Gastroesophageal sphincter (tissue), 4 donors: ENCODE measurements at regions not wholly inside any gene's neighbourhood (a gene's known extent, or its start where the extent isn't known, plus 50 kb on each side); places are given as distances from the start of the nearest gene placed in this dataset.

Experiments used
- ATAC-seq: fragments of 150-250 bp; one replicate; pipeline ENCODE4 v1.9.1; 2016; ENCODE audit warnings: mild to moderate bottlenecking, moderate library complexity
- H3K27ac ChIP-seq, 4 donors: fragments of 200-600 bp; sonication (generic) in 3 of 4; 1 replicate in 3 of 4; 2 replicates in 1 of 4; pipeline ENCODE4 v1.5.1; 2016 to 2019
- H3K27me3 ChIP-seq: fragments of 200-600 bp; sonication (generic); one replicate; pipeline ENCODE4 v1.5.1; 2019
- H3K36me3 ChIP-seq, 2 donors: fragments of 200-600 bp; sonication (generic); one replicate each; pipeline ENCODE4 v1.5.1; 2019; ENCODE audit warnings: control low read depth in 1 of 2
- H3K4me1 ChIP-seq, 3 donors: fragments of 200-600 bp; sonication (generic); 1 replicate in 2 of 3; 2 replicates in 1 of 3; pipeline ENCODE4 v1.5.1; 2016 to 2019; ENCODE audit warnings: control low read depth in 2 of 3
- H3K4me3 ChIP-seq, 2 donors: fragments of 200-600 bp; sonication (generic); one replicate each; pipeline ENCODE4 v1.5.1; 2019; ENCODE audit warnings: mild to moderate bottlenecking in 1 of 2, moderate library complexity in 1 of 2
- H3K9me3 ChIP-seq, 3 donors: fragments of 200-600 bp; sonication (generic); one replicate each; pipeline ENCODE4 v1.5.1; 2017 to 2019; ENCODE audit warnings: control low read depth in 2 of 3
- CTCF ChIP-seq, 4 experiments: fragments of 200-600 bp in 2 of 4; fragments of 450-650 bp in 2 of 4; sonication (generic) in 1 of 4; IDR thresholded peaks; one replicate each; pipeline ENCODE4 v1.5.1; 2017 to 2019; ENCODE audit warnings: antibody characterized with exemption in 4 of 4, mild to moderate bottlenecking in 2 of 4, moderate library complexity in 2 of 4
- EP300 ChIP-seq: sonication (generic); formaldehyde crosslinking; IDR thresholded peaks from one replicate; pipeline ENCODE4 v1.6.1; 2017; ENCODE audit warnings: antibody characterized with exemption, mild to moderate bottlenecking
- POLR2A ChIP-seq, 2 donors: fragments of 450-650 bp; IDR thresholded peaks; one replicate each; pipeline ENCODE4 v1.6.1; 2017; ENCODE audit warnings: antibody characterized with exemption in 2 of 2, mild to moderate bottlenecking in 2 of 2, moderate library complexity in 1 of 2
- POLR2AphosphoS5 ChIP-seq: sonication (generic); formaldehyde crosslinking; IDR thresholded peaks from one replicate; pipeline ENCODE4 v1.6.1; 2017; ENCODE audit warnings: antibody characterized with exemption
- WGBS, 2 donors: methylation state at CpG; one replicate each; pipeline ENCODE4 v1.1.5; 2018; ENCODE audit warnings: low coverage in 1 of 2; 5-methylcytosine and 5-hydroxymethylcytosine counted together

DNA sequence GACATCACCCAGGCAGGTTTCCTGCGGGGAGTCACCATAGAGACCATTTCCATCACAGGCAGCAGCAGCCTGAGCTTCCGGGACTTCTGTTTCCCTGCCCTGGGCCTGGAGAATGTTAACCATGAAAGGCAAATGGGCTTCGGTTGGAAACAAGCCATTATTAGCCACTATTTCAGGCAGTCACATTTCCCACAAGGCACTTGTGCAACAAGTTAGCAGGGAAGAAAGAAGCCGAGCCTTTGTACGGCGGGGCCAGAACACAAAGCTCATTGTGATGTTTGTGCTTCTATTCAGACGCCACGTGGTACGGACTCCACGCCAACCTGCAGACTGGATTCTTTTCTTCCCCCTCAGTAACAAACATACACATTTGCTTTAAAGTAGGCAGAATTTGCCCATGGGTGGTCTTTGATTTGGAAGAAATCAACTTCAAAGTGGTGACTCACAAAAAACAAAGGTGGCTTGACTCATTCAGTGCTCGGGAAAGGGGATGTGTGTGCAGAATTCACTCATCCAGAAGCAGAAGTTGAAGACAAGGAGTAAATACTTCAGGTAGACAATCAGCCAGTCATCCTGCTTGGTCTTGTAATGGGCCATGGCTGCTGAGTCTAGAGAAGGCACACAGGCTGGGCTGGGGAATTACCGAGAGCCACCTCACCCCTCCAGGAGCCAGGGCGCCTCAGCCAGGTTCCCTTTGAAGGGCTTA lies 154.2 kb upstream of the PRMT8 start:
- Histone ChIP-seq H3K27ac (no peak overlapping the region), H3K4me1 (peaks cover 0 to 4% (median 0%) of the 10 kb centered on the region in 3 donors), H3K4me3 (no peak overlapping the region), H3K27me3 (peaks cover 13% of the 10 kb centered on the region), H3K9me3 (no peaks in the 10 kb centered on the region), H3K36me3 (no peaks in the 10 kb centered on the region)
- WGBS, 2 donors = 31 to 49% methylated on average over 8 of the region's 13 CpGs
- TF ChIP-seq EP300 (no peak), POLR2AphosphoS5 (peak; percentile 31)
- ATAC-seq = peak; percentile 67

DNA sequence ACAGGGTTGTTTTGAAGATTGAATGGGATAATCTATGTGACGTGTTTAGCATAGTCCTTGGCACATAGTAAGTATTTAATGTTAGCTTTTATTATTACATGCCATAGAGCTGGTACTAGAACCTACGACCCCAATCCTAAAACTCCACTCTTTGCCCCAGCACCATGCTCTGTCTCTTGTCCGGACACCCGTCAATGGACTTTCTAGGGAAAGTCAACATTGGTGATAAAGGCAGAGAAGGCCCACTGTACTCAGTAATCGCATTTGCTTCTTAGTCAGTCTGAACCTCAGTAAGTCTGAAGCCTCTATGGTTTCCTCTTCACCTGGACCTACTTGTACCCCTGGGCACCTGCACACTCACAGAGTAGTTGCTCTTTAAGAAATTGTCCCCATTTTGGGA lies 153.1 kb upstream of the PRMT8 start:
- Histone ChIP-seq H3K4me1 (peaks cover 0 to 10% (median 0%) of the 10 kb centered on the region in 3 donors), H3K9me3 (no peaks in the 10 kb centered on the region), H3K36me3 (no peaks in the 10 kb centered on the region), H3K4me3 (no peak overlapping the region), H3K27ac (no peak overlapping the region), H3K27me3 (peaks cover 25% of the 10 kb centered on the region)
- WGBS, 2 donors = 76 to 98% methylated on average over 5 of the region's 5 CpGs
- no peak for TF ChIP-seq POLR2AphosphoS5
- TF ChIP-seq EP300 = no peak
- no peak for TF ChIP-seq POLR2A (IDR thresholded peaks at IDR 0.05)
- TF ChIP-seq CTCF (IDR thresholded peaks at IDR 0.05) = no peak
- no peak for ATAC-seq

DNA sequence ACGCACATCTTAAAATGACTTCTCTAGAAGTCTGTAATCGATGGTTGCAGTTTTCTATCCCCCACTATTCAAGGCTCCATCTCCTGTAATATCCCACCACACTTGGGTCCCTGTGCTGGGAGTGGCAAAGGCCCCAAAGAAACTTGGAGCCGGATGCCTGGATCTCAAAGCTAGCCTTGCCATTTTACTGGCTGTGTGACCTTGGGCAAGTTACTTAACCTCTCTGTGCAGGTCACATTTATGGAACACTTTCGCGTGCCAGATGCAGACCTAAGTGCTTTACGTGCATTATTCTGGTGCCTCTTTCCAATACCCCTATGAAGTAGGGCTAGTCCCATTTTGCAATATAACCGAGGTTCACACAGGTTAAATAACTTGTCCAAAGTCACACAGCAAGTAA lies 151.8 kb upstream of the PRMT8 start:
- Histone ChIP-seq H3K27ac (no peak overlapping the region), H3K36me3 (no peaks in the 10 kb centered on the region), H3K4me1 (peaks cover 0 to 10% (median 0%) of the 10 kb centered on the region in 3 donors), H3K9me3 (no peaks in the 10 kb centered on the region), H3K4me3 (no peak overlapping the region), H3K27me3 (peaks cover 34% of the 10 kb centered on the region)
- no peak for ATAC-seq
- no peak for TF ChIP-seq EP300
- no peak for TF ChIP-seq POLR2A (IDR thresholded peaks at IDR 0.05)
- TF ChIP-seq POLR2AphosphoS5 = no peak
- no peak for TF ChIP-seq CTCF (IDR thresholded peaks at IDR 0.05)
- WGBS, 2 donors = 93 to 95% methylated on average over 3 of the region's 7 CpGs

- no peaks in the 10 kb centered on the region for H3K36me3 ChIP-seq
- H3K27ac ChIP-seq = no peak overlapping the region
- TF ChIP-seq POLR2A (IDR thresholded peaks at IDR 0.05) = no peak
- TF ChIP-seq EP300 = no peak
- no peak for TF ChIP-seq POLR2AphosphoS5
- TF ChIP-seq CTCF (IDR thresholded peaks at IDR 0.05) = no peak
- peaks cover 0 to 10% (median 0%) of the 10 kb centered on the region in 3 donors for H3K4me1 ChIP-seq
- H3K27me3 ChIP-seq = peaks cover 34% of the 10 kb centered on the region
- WGBS, 2 donors = 22 to 28% methylated on average over 4 of the region's 4 CpGs
- H3K9me3 ChIP-seq = no peaks in the 10 kb centered on the region
- ATAC-seq = no peak
- H3K4me3 ChIP-seq = no peak overlapping the region
Observed at GRCh38 chr12:3341594-3341993, 149.4 kb upstream of the PRMT8 start.

GRCh38 chr12:3342051-3342450 lies 149.0 kb upstream of the PRMT8 start:
- ATAC-seq = no peak
- Histone ChIP-seq H3K27me3 (peaks cover 34% of the 10 kb centered on the region), H3K36me3 (no peaks in the 10 kb centered on the region), H3K9me3 (no peaks in the 10 kb centered on the region), H3K4me3 (no peak overlapping the region), H3K4me1 (peaks cover 0 to 10% (median 0%) of the 10 kb centered on the region in 3 donors), H3K27ac (no peak overlapping the region)
- TF ChIP-seq EP300 (no peak), CTCF (IDR thresholded peaks at IDR 0.05) (peak in 1 of 4 experiments; percentile 51), POLR2A (IDR thresholded peaks at IDR 0.05) (no peak), POLR2AphosphoS5 (no peak)
- WGBS, 2 donors = 0 to 7% methylated on average over 2 to 4 of the region's 8 CpGs
